NCI-H2196 treated with DMSO at 0.1 percent for 48 hours (cell line): ENCODE measurements at regions not wholly inside any gene's neighbourhood (a gene's known extent, or its start where the extent isn't known, plus 50 kb on each side); places are given as distances from the start of the nearest gene placed in this dataset.
"Not testable (repeated sequence)": the region's sequence is repeated elsewhere in the genome, so short reads cannot be mapped to it uniquely, and the experiment has no call there.

ENCODE experiments used
- DNase-seq: peaks from one replicate; lab custom pipeline; 2025; ENCODE audit not compliant: unreplicated experiment; lab: John Stamatoyannopoulos, UW

GRCh38 chr19:27890206-27890605, 1322.7 kb downstream of the UQCRFS1 start:
- no peak for DNase-seq

GRCh38 chr19:27889156-27889555, 1323.8 kb downstream of the UQCRFS1 start:
- DNase-seq: no peak

GRCh38 chr19:27887946-27888345, 1325.0 kb downstream of the UQCRFS1 start:
- DNase-seq: no peak

GRCh38 chr19:27885359-27885758, 1327.6 kb downstream of the UQCRFS1 start:
- no peak for DNase-seq

- no peak for DNase-seq
These were observed 1328.6 kb downstream of the UQCRFS1 start for GRCh38 chr19:27884376-27884775.

- DNase-seq: no peak
These were observed 1331.7 kb downstream of the UQCRFS1 start for GRCh38 chr19:27881213-27881612.

GRCh38 chr19:27876976-27877512, 1335.9 kb downstream of the UQCRFS1 start:
- no peak for DNase-seq

- DNase-seq: no peak
These were observed 1336.5 kb downstream of the UQCRFS1 start for GRCh38 chr19:27876489-27876888.

- no peak for DNase-seq
These were observed 1340.6 kb downstream of the UQCRFS1 start for GRCh38 chr19:27872370-27872769.

- DNase-seq: no peak
These were observed 1342.7 kb downstream of the UQCRFS1 start for GRCh38 chr19:27870293-27870692.

- no peak for DNase-seq
These were observed 1344.9 kb downstream of the UQCRFS1 start for GRCh38 chr19:27868007-27868406.

GRCh38 chr19:27865927-27866777, 1346.8 kb downstream of the UQCRFS1 start:
- DNase-seq: no peak

GRCh38 chr19:27861411-27861975, 1351.5 kb downstream of the UQCRFS1 start:
- no peak for DNase-seq

- DNase-seq: no peak
These were observed 1352.5 kb downstream of the UQCRFS1 start for GRCh38 chr19:27860309-27860934.

- DNase-seq: no peak
These were observed 1353.3 kb downstream of the UQCRFS1 start for GRCh38 chr19:27859689-27860088.

- no peak for DNase-seq
These were observed 1353.9 kb downstream of the UQCRFS1 start for GRCh38 chr19:27858981-27859581.

- DNase-seq: not testable (repeated sequence)
These were observed 1360.0 kb downstream of the UQCRFS1 start for GRCh38 chr19:27852931-27853330.

- no peak for DNase-seq
These were observed 1361.3 kb downstream of the UQCRFS1 start for GRCh38 chr19:27851543-27852060.

- DNase-seq: no peak
These were observed 1361.9 kb downstream of the UQCRFS1 start for GRCh38 chr19:27851002-27851481.

- no peak for DNase-seq
These were observed 1366.0 kb downstream of the UQCRFS1 start for GRCh38 chr19:27846944-27847343.

GRCh38 chr19:27844261-27844660, 1368.7 kb downstream of the UQCRFS1 start:
- DNase-seq: no peak
